ENCODE measurements at regions not wholly inside any gene's neighbourhood (a gene's known extent, or its start where the extent isn't known, plus 50 kb on each side); places are given as distances from the start of the nearest gene placed in this dataset.

DNA sequence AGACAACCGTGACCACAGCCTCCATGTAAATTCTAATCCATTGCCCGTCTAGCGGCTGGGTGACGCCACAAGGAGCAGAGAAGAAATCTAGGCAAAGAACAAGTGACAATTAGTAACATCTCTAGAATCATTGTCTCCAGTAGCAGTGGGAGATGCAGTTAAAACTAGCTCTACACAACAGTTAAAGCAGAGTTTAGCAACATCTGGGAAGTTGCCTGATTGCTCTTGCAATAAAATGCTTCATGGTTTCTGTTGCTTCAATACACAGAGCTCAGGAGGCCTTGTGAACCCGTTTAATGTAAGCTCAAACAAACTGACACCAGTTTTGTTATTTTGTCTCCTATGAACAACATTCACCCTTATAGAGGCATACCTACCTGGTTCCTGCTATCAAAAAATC lies 369.8 kb upstream of the PDE4D start:
- no peaks in the 10 kb centered on the region for H3K27me3 Mint-ChIP-seq
- DNase-seq = no peak
- ATAC-seq = no peak
- ChIA-PET POLR2A (no interaction called here), CTCF (no interaction called here)
- intact Hi-C loops (cut with DNase I, micrococcal nuclease) = no loop called here
- no peaks in the 10 kb centered on the region for H3K4me1 Mint-ChIP-seq
- no peak overlapping the region for H3K27ac Mint-ChIP-seq
- no peak overlapping the region for H3K4me3 Mint-ChIP-seq
- no peaks in the 10 kb centered on the region for H3K9me3 Mint-ChIP-seq (ENCODE audit: low read depth)
- H3K36me3 Mint-ChIP-seq (ENCODE audit: low read depth) = no peaks in the 10 kb centered on the region

DNA sequence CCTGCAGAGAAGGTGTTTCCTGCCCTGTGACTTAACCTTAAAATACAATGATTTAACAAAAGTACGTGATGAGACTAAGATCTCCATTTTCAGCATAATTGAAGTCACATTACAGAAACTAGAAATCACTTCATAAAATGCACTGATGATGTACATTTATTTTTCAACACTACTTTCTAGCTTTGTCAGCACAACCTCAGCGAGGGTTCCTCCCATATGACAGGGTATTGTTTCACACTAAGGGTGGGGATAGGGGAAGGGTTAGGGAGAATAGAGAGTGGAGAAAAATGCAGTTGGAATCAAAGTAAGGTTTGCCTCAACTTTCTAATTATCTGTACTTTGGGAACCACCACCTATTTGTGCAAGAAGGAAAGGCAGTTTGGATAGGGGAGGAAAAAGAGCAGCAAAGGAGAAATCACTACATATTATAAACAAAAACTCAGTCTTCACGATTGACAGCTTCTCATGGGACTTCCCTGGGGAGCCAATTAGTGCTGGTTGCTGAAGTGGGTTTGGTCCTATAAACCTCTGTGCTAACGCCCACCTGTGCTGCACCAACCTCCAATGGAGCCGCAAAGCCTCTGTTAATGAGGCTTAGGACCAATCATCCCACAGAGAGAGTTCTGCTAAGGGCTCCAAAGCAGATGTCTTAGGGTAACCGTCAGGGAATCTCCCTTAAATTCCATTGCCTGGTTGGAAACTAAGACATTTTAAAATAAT lies 369.2 kb upstream of the PDE4D start:
- Mint-ChIP-seq H3K9me3 (ENCODE audit: low read depth) (no peaks in the 10 kb centered on the region), H3K27ac (no peak overlapping the region), H3K27me3 (no peaks in the 10 kb centered on the region), H3K4me1 (no peaks in the 10 kb centered on the region), H3K36me3 (ENCODE audit: low read depth) (no peaks in the 10 kb centered on the region), H3K4me3 (no peak overlapping the region)
- ATAC-seq (no peak), DNase-seq (no peak)
- ChIA-PET POLR2A (no interaction called here), CTCF (no interaction called here)
- intact Hi-C loops (cut with DNase I, micrococcal nuclease) = no loop called here

DNA sequence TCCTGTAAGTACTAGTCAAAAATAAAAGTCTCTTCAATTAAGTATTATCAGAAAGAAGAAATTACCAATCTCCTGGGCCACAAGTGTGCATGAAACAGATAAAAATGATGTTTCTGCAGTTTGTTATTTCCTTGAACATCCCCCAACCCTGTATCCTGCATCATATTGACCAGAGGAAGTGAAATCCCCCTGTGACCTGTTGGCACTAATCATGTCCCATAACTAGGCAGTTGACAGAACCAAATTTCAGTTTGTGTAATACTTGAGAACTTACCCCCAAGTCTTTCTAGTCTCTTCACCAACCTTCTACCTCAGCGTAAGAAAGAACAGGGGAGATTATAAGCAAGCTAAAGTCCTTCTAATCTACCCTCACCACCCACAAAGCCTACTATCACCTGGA lies 368.2 kb upstream of the PDE4D start:
- DNase-seq (no peak), ATAC-seq (no peak)
- H3K27me3 Mint-ChIP-seq = no peaks in the 10 kb centered on the region
- intact Hi-C loops (cut with DNase I, micrococcal nuclease) = no loop called here
- no peaks in the 10 kb centered on the region for H3K9me3 Mint-ChIP-seq (ENCODE audit: low read depth)
- CTCF ChIA-PET = no interaction called here
- no peak overlapping the region for H3K4me3 Mint-ChIP-seq
- H3K4me1 Mint-ChIP-seq = no peaks in the 10 kb centered on the region
- no peak overlapping the region for H3K27ac Mint-ChIP-seq
- POLR2A ChIA-PET = no interaction called here
- H3K36me3 Mint-ChIP-seq (ENCODE audit: low read depth) = no peaks in the 10 kb centered on the region

DNA sequence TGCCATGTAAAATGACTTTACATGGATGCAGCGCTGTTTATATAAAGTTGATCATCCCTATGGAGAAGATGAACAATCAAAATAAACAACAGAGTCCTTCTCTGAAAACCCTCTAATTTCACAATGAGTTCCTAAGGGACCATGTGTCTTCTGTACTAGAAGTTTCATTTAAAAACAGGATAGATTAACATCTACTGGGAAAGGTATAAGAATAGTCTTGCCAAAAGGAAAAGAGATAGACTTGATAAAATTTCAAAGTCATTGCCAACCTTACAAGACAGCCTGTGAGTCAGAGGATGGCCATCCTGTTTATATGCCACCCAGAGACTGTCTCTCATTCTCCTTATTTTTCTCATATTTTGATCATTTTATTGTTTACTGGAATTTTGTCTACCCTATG lies 367.1 kb upstream of the PDE4D start:
- POLR2A ChIA-PET = no interaction called here

DNA sequence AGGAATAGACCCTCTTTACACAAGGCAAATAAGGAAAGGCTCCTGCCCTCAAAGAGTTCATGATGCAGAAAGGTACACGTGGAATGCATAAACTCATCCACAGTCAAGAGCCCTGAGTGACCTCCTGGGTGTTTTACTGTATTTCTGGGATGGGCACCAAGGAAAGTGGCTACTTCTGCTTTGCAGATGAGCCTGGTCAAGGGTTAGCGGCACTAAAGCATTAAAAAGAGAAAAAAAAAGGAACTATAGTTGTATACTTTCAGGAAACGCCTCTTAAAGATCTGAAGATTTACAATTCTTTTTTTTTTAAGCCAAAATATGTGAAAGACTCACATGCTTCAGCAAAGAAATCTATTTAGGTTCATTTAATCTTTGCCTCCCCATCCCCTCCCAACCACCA lies 366.2 kb upstream of the PDE4D start:
- DNase-seq = no peak
- POLR2A ChIA-PET = no interaction called here
- Mint-ChIP-seq H3K4me1 (no peaks in the 10 kb centered on the region), H3K9me3 (ENCODE audit: low read depth) (no peaks in the 10 kb centered on the region), H3K27ac (no peak overlapping the region), H3K4me3 (no peak overlapping the region), H3K36me3 (ENCODE audit: low read depth) (no peaks in the 10 kb centered on the region), H3K27me3 (no peaks in the 10 kb centered on the region)
- CTCF ChIA-PET = interaction anchor here (1.2 kb wide), 1 partner anchor 448 kb away, joined by 3 read pairs; no protein-coding TSS in a partner anchor
- intact Hi-C loops (cut with DNase I, micrococcal nuclease) = no loop called here
- ATAC-seq = no peak

More for the DNA sequence above, 367.1 kb upstream of the PDE4D start:
- no peak overlapping the region for H3K4me3 Mint-ChIP-seq
- no peaks in the 10 kb centered on the region for H3K36me3 Mint-ChIP-seq (ENCODE audit: low read depth)
- no peaks in the 10 kb centered on the region for H3K27me3 Mint-ChIP-seq
- H3K9me3 Mint-ChIP-seq (ENCODE audit: low read depth) = no peaks in the 10 kb centered on the region
- CTCF ChIA-PET = no interaction called here
- H3K4me1 Mint-ChIP-seq = no peaks in the 10 kb centered on the region
- ATAC-seq (no peak), DNase-seq (no peak)
- intact Hi-C loops (cut with DNase I, micrococcal nuclease) = no loop called here
- H3K27ac Mint-ChIP-seq = no peak overlapping the region

DNA sequence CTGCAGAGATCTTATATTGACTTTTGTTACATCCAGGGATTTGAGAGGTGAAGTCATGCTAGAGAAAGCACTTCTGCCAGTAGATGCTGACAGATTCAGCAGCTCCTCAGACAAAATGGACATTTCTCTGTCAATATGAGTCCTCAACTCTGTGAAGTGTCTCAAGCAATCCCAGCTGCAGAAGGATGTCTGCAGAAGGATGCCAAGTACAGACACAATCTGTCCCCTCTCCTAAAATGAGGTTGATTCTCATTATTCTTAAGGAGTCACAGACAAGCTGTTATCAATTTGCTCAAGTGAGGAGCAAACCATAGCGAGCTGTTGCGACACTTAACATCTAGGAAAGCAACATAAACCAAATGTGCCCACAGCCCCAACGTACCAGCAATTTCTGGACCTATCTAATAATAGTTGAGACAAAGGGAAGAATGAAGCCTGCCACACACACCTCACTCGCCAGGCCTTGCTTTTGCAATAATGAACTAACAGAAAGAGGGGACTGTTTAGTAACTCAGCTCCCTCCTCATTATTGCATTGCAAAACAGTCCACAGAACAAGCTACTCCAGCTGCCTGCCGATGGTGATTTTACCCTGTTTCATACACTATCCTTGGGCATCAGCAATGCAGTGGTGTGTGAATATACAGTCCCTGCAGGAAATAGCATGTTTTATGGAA lies 364.2 kb upstream of the PDE4D start:
- H3K9me3 Mint-ChIP-seq (ENCODE audit: low read depth) = no peaks in the 10 kb centered on the region
- no peak overlapping the region for H3K27ac Mint-ChIP-seq
- ChIA-PET CTCF (interaction anchor here (1.4 kb wide), 1 partner anchor 13 kb away, joined by 4 read pairs; no protein-coding TSS in a partner anchor), POLR2A (no interaction called here)
- DNase-seq = no peak
- intact Hi-C loops (cut with DNase I, micrococcal nuclease) = no loop called here
- H3K27me3 Mint-ChIP-seq = no peaks in the 10 kb centered on the region
- no peaks in the 10 kb centered on the region for H3K4me1 Mint-ChIP-seq
- no peak for ATAC-seq
- H3K36me3 Mint-ChIP-seq (ENCODE audit: low read depth) = no peaks in the 10 kb centered on the region
- H3K4me3 Mint-ChIP-seq = no peak overlapping the region

DNA sequence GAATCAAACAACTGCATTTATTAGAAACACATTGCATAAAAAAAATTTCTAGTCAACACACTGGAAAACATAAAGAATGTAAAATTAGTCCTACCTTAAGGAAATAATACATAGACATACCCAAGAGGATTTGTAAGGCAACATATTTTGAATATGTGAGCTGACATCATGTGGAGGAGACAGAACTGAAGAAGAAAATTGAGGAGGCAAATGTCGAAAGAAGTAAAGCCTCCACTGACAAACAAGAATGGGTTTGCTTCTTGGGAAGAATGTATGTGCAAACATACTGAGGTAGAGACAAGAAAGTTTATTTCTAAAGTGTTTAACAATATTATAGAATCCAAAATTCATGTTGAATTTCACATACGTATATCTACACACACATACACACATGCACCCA lies 363.0 kb upstream of the PDE4D start:
- no peaks in the 10 kb centered on the region for H3K27me3 Mint-ChIP-seq
- H3K36me3 Mint-ChIP-seq (ENCODE audit: low read depth) = no peaks in the 10 kb centered on the region
- H3K27ac Mint-ChIP-seq = no peak overlapping the region
- H3K4me3 Mint-ChIP-seq = no peak overlapping the region
- intact Hi-C loops (cut with DNase I, micrococcal nuclease) = no loop called here
- POLR2A ChIA-PET = no interaction called here
- DNase-seq (no peak), ATAC-seq (no peak)
- H3K9me3 Mint-ChIP-seq (ENCODE audit: low read depth) = no peaks in the 10 kb centered on the region
- H3K4me1 Mint-ChIP-seq = no peaks in the 10 kb centered on the region
- CTCF ChIA-PET = no interaction called here

DNA sequence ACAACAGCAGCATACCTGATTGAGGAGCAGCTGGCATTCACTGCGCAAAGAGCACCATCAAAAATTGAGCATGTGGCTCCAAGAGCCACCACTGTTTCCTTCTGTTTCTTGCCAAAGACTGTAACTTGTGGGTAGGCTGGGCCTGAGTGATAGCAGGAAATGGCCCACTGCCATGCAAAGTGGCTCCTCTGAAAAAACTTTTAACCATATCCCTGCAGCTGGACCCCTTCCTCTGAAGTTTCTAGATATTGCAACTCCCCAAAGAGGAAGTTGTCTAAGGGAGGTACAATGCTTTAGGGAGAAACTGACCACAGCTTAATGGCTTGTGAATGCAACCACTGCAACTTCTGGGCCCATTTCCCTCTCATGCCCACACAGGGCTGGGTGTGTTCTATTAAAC lies 355.4 kb upstream of the PDE4D start:
- H3K36me3 Mint-ChIP-seq (ENCODE audit: low read depth) = no peaks in the 10 kb centered on the region
- ATAC-seq (no peak), DNase-seq (no peak)
- ChIA-PET CTCF (no interaction called here), POLR2A (no interaction called here)
- H3K4me3 Mint-ChIP-seq = no peak overlapping the region
- H3K27me3 Mint-ChIP-seq = no peaks in the 10 kb centered on the region
- H3K27ac Mint-ChIP-seq = no peak overlapping the region
- H3K9me3 Mint-ChIP-seq (ENCODE audit: low read depth) = no peaks in the 10 kb centered on the region
- H3K4me1 Mint-ChIP-seq = no peaks in the 10 kb centered on the region
- intact Hi-C loops (cut with DNase I, micrococcal nuclease) = no loop called here

DNA sequence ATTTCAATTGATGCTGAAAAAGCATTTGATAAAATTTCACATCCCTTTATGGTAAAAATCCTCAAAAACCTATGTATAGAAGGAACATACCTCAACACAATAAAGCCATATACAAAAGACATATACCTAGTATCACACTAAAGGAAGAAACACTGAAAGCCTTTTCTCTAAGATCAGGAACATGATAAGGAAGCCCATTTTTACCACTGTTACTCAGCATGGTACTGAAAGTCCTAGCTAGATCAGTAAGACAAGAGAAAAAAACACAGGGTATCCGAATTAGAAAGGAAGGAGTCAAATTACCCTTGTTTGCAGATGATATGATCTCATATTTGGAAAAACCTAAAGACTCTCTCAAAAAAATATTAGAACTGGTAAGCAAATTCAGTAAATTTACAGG lies 350.2 kb upstream of the PDE4D start:
- H3K4me3 Mint-ChIP-seq = no peak overlapping the region
- H3K27ac Mint-ChIP-seq = no peak overlapping the region
- POLR2A ChIA-PET = no interaction called here
- no peak for DNase-seq
- intact Hi-C loops (cut with DNase I, micrococcal nuclease) = no loop called here
- H3K27me3 Mint-ChIP-seq = no peaks in the 10 kb centered on the region
- peaks cover 5% of the 10 kb centered on the region for H3K9me3 Mint-ChIP-seq (ENCODE audit: low read depth)
- no peaks in the 10 kb centered on the region for H3K36me3 Mint-ChIP-seq (ENCODE audit: low read depth)
- ATAC-seq = no peak
- CTCF ChIA-PET = no interaction called here
- no peaks in the 10 kb centered on the region for H3K4me1 Mint-ChIP-seq

DNA sequence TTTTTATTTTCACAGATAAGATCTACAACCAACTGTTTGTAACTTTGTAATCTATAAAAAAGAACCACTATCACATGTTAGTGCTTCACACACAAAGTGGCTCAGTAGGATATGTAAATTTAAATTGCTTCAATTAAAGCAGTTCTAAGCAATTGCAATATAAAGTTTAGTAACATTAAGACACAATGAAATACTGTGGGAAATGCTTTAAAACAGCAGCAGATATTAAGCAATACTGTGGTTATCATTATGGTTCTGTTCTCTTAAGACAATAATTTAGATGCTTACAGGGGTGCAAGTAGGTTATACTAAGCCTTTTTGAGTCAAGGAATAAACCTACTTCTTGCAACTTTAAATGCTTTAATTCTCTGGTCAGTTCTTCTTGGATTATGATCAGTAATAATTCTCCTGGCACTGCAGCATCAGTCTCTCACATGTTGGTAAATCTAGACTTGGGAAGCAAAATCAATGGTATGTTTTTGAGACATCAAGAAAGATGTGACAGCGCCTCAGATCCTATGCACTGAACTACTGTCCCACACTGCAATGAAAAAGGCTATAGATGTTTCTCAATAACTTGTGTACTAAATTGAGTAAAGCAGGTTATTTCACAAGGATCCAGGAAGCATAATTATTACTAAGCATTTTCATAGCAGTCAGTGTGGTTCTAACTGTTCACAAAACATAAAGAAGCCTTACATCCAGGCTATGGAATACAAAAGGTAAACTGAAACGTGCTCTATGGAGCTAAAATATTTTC lies 338.7 kb upstream of the PDE4D start:
- intact Hi-C loops (cut with DNase I, micrococcal nuclease) = no loop called here
- POLR2A ChIA-PET = no interaction called here

DNA sequence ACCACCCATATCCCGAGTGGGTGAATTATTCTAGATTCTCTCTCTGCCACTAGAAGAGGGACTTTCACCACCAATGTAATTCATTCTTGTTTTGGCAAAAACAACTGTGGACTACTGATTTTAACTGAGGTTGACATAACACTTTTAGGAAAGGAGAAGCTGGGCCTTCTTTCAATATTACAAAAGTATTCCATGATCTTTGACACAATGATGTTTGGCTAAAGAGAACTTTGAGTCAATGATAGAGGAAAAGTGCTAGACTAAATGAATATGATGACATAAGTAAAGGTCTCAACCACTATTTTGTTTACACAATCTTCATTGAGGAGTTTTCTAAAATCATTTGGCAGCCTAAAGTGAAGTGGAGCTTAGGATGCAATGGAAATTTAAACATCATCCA lies 336.9 kb upstream of the PDE4D start:
- ATAC-seq (no peak), DNase-seq (no peak)
- no peak overlapping the region for H3K4me3 Mint-ChIP-seq
- H3K9me3 Mint-ChIP-seq (ENCODE audit: low read depth) = no peaks in the 10 kb centered on the region
- intact Hi-C loops (cut with DNase I, micrococcal nuclease) = no loop called here
- POLR2A ChIA-PET = no interaction called here
- no peaks in the 10 kb centered on the region for H3K27me3 Mint-ChIP-seq
- no peaks in the 10 kb centered on the region for H3K36me3 Mint-ChIP-seq (ENCODE audit: low read depth)
- no peaks in the 10 kb centered on the region for H3K4me1 Mint-ChIP-seq
- H3K27ac Mint-ChIP-seq = no peak overlapping the region
- CTCF ChIA-PET = no interaction called here

More for the DNA sequence above, 338.7 kb upstream of the PDE4D start:
- H3K27ac Mint-ChIP-seq = no peak overlapping the region
- CTCF ChIA-PET = interaction anchor here (0.6 kb wide), 1 partner anchor 29 kb away, joined by 3 read pairs; no protein-coding TSS in a partner anchor
- H3K36me3 Mint-ChIP-seq (ENCODE audit: low read depth) = no peaks in the 10 kb centered on the region
- ATAC-seq (no peak), DNase-seq (no peak)
- no peaks in the 10 kb centered on the region for H3K4me1 Mint-ChIP-seq
- H3K9me3 Mint-ChIP-seq (ENCODE audit: low read depth) = no peaks in the 10 kb centered on the region
- no peaks in the 10 kb centered on the region for H3K27me3 Mint-ChIP-seq
- no peak overlapping the region for H3K4me3 Mint-ChIP-seq

DNA sequence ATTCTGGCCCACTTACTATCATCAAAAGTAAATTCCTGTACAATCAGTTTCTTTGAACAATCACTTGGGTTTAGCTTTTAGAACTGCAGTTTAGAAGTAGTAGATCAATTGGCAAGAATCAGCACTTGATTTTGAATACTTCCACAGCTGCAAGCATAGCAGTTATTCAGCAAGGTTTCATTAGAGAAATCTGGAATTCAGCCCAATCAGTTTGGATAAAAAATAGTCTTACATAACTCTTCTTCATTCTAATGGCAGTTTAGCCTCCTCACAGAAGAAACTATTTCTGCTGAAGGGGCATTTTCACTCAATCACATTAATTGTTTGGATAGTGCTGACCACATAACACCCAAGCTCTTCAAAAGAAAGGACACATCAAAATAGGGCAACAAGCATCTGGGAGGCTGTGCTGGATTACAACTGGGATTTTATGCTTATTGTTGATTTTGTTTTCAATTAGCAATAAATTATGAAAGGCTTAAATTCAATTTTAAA lies 336.2 kb upstream of the PDE4D start:
- no peaks in the 10 kb centered on the region for H3K4me1 Mint-ChIP-seq
- ChIA-PET CTCF (no interaction called here), POLR2A (no interaction called here)
- no peaks in the 10 kb centered on the region for H3K9me3 Mint-ChIP-seq (ENCODE audit: low read depth)
- intact Hi-C loops (cut with DNase I, micrococcal nuclease) = no loop called here
- ATAC-seq (no peak), DNase-seq (no peak)
- H3K36me3 Mint-ChIP-seq (ENCODE audit: low read depth) = no peaks in the 10 kb centered on the region
- H3K27me3 Mint-ChIP-seq = no peaks in the 10 kb centered on the region
- no peak overlapping the region for H3K4me3 Mint-ChIP-seq
- no peak overlapping the region for H3K27ac Mint-ChIP-seq

All from activated CD4-positive, alpha-beta T cell treated with anti-CD3 and anti-CD28 coated beads for 36 hours (primary cell).